NB4 (cell line): ENCODE measurements at regions not wholly inside any gene's neighbourhood (a gene's known extent, or its start where the extent isn't known, plus 50 kb on each side); places are given as distances from the start of the nearest gene placed in this dataset.

ENCODE experiments used
- POLR2A ChIP-seq: IDR thresholded peaks from 2 replicates; pipeline ENCODE4 v1.6.1; 2011; ENCODE audit warnings: mild to moderate bottlenecking; ENCODE audit not compliant: insufficient read length; ENCODE audit errors: extremely low read depth
- TF ChIP-seq, protein P1 (sequence below): IDR thresholded peaks from one replicate; pipeline ENCODE4 v1.5.1; 2012; ENCODE audit warnings: low read depth, low read length
- TF ChIP-seq, protein P2 (sequence below): IDR thresholded peaks from 2 replicates; pipeline ENCODE4 v1.6.1; 2011; ENCODE audit warnings: low read depth, low read length

DNA sequence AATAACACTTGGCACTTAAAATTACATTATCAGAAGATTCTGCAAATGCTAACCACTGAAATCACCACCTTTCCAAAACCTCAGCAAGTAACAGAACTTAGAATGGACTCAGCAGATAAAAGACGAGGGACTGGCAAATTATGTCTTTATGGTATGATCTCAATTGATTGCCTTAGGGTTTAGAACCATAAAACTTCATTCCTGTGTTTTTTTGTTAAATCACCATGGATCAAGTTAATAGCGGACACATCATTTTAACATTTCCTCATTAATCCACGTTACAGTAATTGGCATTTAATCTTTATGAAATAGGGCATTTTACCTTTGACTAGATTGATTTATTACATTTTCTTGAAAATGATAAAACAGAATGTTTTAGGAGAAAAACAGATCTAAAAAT lies 2070.3 kb downstream of the PCDH9 start:
- TF ChIP-seq, protein P1, sequence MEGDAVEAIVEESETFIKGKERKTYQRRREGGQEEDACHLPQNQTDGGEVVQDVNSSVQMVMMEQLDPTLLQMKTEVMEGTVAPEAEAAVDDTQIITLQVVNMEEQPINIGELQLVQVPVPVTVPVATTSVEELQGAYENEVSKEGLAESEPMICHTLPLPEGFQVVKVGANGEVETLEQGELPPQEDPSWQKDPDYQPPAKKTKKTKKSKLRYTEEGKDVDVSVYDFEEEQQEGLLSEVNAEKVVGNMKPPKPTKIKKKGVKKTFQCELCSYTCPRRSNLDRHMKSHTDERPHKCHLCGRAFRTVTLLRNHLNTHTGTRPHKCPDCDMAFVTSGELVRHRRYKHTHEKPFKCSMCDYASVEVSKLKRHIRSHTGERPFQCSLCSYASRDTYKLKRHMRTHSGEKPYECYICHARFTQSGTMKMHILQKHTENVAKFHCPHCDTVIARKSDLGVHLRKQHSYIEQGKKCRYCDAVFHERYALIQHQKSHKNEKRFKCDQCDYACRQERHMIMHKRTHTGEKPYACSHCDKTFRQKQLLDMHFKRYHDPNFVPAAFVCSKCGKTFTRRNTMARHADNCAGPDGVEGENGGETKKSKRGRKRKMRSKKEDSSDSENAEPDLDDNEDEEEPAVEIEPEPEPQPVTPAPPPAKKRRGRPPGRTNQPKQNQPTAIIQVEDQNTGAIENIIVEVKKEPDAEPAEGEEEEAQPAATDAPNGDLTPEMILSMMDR: no peak
- TF ChIP-seq POLR2A: no peak
- TF ChIP-seq, protein P2, sequence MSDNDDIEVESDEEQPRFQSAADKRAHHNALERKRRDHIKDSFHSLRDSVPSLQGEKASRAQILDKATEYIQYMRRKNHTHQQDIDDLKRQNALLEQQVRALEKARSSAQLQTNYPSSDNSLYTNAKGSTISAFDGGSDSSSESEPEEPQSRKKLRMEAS: no peak
